Suprapubic skin (tissue), 4 donors: ENCODE measurements at regions not wholly inside any gene's neighbourhood (a gene's known extent, or its start where the extent isn't known, plus 50 kb on each side); places are given as distances from the start of the nearest gene placed in this dataset.
"Not testable (repeated sequence)": the region's sequence is repeated elsewhere in the genome, so short reads cannot be mapped to it uniquely, and the experiment has no call there.

ENCODE experiments used
- DNase-seq, 2 donors: peaks; one replicate each; pipeline ENCODE4 v3.0.0-alpha.2; 2019; ENCODE audit warnings: low spot score in 2 of 2
- H3K27ac ChIP-seq: fragments of 200-600 bp; sonication (generic); one replicate; pipeline ENCODE4 v1.5.1; 2019
- H3K27me3 ChIP-seq: fragments of 200-600 bp; sonication (generic); one replicate; pipeline ENCODE4 v1.5.1; 2019
- H3K36me3 ChIP-seq: fragments of 200-600 bp; sonication (generic); one replicate; pipeline ENCODE4 v1.5.1; 2019
- H3K4me1 ChIP-seq: fragments of 200-600 bp; sonication (generic); one replicate; pipeline ENCODE4 v1.5.1; 2019
- H3K4me3 ChIP-seq: fragments of 200-600 bp; sonication (generic); one replicate; pipeline ENCODE4 v1.5.1; 2019; ENCODE audit warnings: mild to moderate bottlenecking
- H3K9me3 ChIP-seq: fragments of 200-600 bp; sonication (generic); one replicate; pipeline ENCODE4 v1.5.1; 2019
- EP300 ChIP-seq: sonication (generic); formaldehyde crosslinking; IDR thresholded peaks from one replicate; pipeline ENCODE4 v1.6.1; 2017; ENCODE audit warnings: antibody characterized with exemption
- POLR2A ChIP-seq, 2 donors: fragments of 450-650 bp; IDR thresholded peaks; one replicate each; pipeline ENCODE4 v1.6.1; 2017; ENCODE audit warnings: antibody characterized with exemption in 2 of 2, mild to moderate bottlenecking in 2 of 2, moderate library complexity in 2 of 2
- POLR2AphosphoS5 ChIP-seq, 3 donors: sonication (generic); formaldehyde crosslinking; IDR thresholded peaks; one replicate each; pipeline ENCODE4 v1.6.1; 2017; ENCODE audit warnings: antibody characterized with exemption in 3 of 3
- WGBS: methylation state at CpG from one replicate; pipeline ENCODE4 v1.1.5; 2018; 5-methylcytosine and 5-hydroxymethylcytosine counted together
- TF ChIP-seq, protein P1 (sequence below), 2 donors: fragments of 200-600 bp in 1 of 2; fragments of 450-650 bp in 1 of 2; sonication (generic) in 1 of 2; IDR thresholded peaks; one replicate each; pipeline ENCODE4 v1.5.1; 2016 to 2019; ENCODE audit warnings: antibody characterized with exemption in 2 of 2, mild to moderate bottlenecking in 1 of 2, moderate library complexity in 1 of 2

DNA sequence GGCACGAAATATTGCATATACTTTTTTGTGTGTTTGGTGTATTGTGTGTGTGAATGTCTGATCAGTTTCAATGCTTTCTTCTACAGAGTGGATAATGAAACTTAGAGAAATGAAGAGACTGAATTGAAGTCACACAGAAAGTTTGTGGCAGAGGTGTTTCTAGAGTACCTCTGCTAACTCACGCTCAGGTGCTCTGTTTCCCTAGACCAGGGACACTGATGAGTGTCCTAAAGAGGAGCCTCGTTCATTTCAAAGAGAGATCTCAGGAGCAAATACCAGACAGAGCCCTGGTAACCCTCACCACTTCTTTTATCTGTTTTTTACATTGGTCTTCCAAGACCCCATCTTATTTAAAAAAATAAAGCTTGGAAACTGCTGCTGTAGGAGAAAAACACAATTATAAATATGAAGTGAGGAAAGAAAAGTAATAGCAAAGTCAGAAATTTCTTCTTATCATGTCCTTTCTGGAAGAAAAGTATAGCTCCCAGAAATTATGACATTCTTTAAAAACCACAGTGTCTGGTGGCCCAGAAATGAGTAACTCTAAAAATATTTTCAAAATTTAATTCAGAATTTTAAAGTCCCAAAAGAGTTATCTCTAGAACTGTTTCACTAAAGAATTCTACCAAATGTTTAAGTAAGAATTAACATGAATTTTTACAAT is 720.6 kb downstream of the RFPL4B start:
- Histone ChIP-seq H3K27ac (no peak overlapping the region), H3K4me3 (no peak overlapping the region), H3K9me3 (no peaks in the 10 kb centered on the region), H3K36me3 (no peaks in the 10 kb centered on the region), H3K4me1 (no peaks in the 10 kb centered on the region), H3K27me3 (no peaks in the 10 kb centered on the region)
- TF ChIP-seq, protein P1, sequence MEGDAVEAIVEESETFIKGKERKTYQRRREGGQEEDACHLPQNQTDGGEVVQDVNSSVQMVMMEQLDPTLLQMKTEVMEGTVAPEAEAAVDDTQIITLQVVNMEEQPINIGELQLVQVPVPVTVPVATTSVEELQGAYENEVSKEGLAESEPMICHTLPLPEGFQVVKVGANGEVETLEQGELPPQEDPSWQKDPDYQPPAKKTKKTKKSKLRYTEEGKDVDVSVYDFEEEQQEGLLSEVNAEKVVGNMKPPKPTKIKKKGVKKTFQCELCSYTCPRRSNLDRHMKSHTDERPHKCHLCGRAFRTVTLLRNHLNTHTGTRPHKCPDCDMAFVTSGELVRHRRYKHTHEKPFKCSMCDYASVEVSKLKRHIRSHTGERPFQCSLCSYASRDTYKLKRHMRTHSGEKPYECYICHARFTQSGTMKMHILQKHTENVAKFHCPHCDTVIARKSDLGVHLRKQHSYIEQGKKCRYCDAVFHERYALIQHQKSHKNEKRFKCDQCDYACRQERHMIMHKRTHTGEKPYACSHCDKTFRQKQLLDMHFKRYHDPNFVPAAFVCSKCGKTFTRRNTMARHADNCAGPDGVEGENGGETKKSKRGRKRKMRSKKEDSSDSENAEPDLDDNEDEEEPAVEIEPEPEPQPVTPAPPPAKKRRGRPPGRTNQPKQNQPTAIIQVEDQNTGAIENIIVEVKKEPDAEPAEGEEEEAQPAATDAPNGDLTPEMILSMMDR (IDR thresholded peaks at IDR 0.05) = no peak
- no peak for TF ChIP-seq POLR2A (IDR thresholded peaks at IDR 0.05)
- TF ChIP-seq POLR2AphosphoS5 (IDR thresholded peaks at IDR 0.05) = no peak
- no peak for TF ChIP-seq EP300
- DNase-seq = no peak
- WGBS = 81% methylated on average over 3 of the region's 3 CpGs

DNA sequence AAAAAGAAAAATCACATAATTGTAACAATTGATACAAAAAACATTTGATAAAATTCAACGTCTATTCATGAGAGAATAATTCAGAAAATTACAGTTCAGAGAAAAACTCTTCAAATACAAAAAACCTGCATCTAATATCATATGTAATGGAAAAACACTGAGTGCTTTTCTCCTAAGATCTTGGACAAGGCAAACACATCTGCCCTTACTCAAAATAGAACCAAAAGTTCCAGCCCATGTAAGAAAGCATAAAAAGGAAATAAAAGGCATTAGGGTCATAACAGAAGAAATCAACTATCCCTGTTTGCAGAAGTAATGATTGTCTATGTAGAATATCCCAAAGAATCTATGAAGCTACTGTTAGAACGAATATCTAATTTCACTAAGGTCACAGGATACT is 721.4 kb downstream of the RFPL4B start:
- H3K27ac ChIP-seq = no peak overlapping the region
- TF ChIP-seq EP300 = no peak
- H3K27me3 ChIP-seq = no peaks in the 10 kb centered on the region
- H3K4me1 ChIP-seq = no peaks in the 10 kb centered on the region
- no peaks in the 10 kb centered on the region for H3K9me3 ChIP-seq
- no peak overlapping the region for H3K4me3 ChIP-seq
- H3K36me3 ChIP-seq = no peaks in the 10 kb centered on the region
- WGBS = 67% methylated on average over 2 of the region's 2 CpGs
- no peak for DNase-seq

- H3K36me3 ChIP-seq, H3K4me1 ChIP-seq, H3K4me3 ChIP-seq, H3K27ac ChIP-seq, H3K9me3 ChIP-seq, DNase-seq, H3K27me3 ChIP-seq: not testable (repeated sequence)
- WGBS = 81% methylated on average over 3 of the region's 3 CpGs
These were observed 723.6 kb downstream of the RFPL4B start for GRCh38 chr6:113070681-113071080.

- no peak overlapping the region for H3K27ac ChIP-seq
- no peak overlapping the region for H3K4me3 ChIP-seq
- no peak for DNase-seq
- 31% methylated on average over 1 of the region's 1 CpG for WGBS
- H3K27me3 ChIP-seq = no peaks in the 10 kb centered on the region
- H3K36me3 ChIP-seq = no peaks in the 10 kb centered on the region
- TF ChIP-seq, protein P1 (IDR thresholded peaks at IDR 0.05) = no peak
- no peak for TF ChIP-seq POLR2A (IDR thresholded peaks at IDR 0.05)
- no peak for TF ChIP-seq EP300
- TF ChIP-seq POLR2AphosphoS5 (IDR thresholded peaks at IDR 0.05) = no peak
- H3K9me3 ChIP-seq = no peaks in the 10 kb centered on the region
- no peaks in the 10 kb centered on the region for H3K4me1 ChIP-seq
These were observed 726.6 kb downstream of the RFPL4B start for GRCh38 chr6:113073611-113074191.

DNA sequence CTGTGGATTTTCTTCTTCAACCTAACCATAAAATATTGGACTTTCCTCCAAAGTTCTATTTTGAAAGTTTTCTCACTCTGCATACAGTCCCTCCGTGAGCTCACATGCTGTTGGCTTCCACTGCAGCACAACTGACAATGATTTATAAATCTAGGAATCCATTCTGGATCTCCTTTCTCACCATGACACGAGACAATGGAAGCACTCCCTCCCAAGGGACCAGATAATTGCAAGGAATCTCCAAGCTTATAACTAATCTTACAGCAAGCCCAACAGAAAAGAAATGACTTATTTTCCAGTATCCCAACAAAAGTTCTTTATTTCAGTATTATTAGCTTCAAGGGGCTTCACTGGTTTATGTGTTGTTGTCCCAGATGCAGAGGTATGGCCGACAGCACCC is 729.0 kb downstream of the RFPL4B start:
- TF ChIP-seq POLR2A (IDR thresholded peaks at IDR 0.05) = no peak
- TF ChIP-seq EP300 = no peak
- TF ChIP-seq, protein P1 (IDR thresholded peaks at IDR 0.05) = no peak
- Histone ChIP-seq H3K27me3 (no peaks in the 10 kb centered on the region), H3K9me3 (no peaks in the 10 kb centered on the region), H3K4me1 (no peaks in the 10 kb centered on the region), H3K4me3 (no peak overlapping the region), H3K27ac (no peak overlapping the region), H3K36me3 (no peaks in the 10 kb centered on the region)
- WGBS = 66% methylated on average over 3 of the region's 3 CpGs
- no peak for DNase-seq

DNA sequence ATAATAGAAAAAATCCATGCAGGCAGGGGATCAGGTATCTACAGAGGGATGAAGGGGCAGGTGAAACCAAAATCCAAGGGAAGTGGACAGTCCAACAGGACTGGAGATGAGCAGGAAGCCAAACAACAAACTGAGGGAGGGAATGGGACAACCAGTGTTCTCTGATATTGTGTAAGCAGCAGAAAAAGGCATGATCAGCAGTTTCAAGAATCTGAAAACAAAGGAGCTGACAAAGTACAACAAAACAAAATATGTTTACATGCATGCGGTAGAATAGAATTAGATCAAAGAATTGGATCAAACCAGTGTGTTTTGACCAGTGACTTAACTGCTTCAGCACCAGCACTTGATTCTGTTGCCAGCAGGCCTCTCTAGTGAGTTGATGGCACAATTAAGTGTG is 729.7 kb downstream of the RFPL4B start:
- Histone ChIP-seq H3K9me3 (no peaks in the 10 kb centered on the region), H3K27ac (no peak overlapping the region), H3K36me3 (no peaks in the 10 kb centered on the region), H3K4me1 (no peaks in the 10 kb centered on the region), H3K27me3 (no peaks in the 10 kb centered on the region), H3K4me3 (no peak overlapping the region)
- no peak for DNase-seq
- TF ChIP-seq, protein P1 (IDR thresholded peaks at IDR 0.05) = no peak
- TF ChIP-seq POLR2A (IDR thresholded peaks at IDR 0.05) = no peak
- no peak for TF ChIP-seq POLR2AphosphoS5 (IDR thresholded peaks at IDR 0.05)
- no peak for TF ChIP-seq EP300
- 67% methylated on average over 1 of the region's 1 CpG for WGBS
